ENCODE measurements at regions not wholly inside any gene's neighbourhood (a gene's known extent, or its start where the extent isn't known, plus 50 kb on each side); places are given as distances from the start of the nearest gene placed in this dataset.

- no peak for DNase-seq (ENCODE audit: low read depth, low spot score)
Observed at GRCh38 chr12:98422812-98423211, 92.6 kb upstream of the TMPO start.

- no peak for DNase-seq (ENCODE audit: low read depth, low spot score)
Observed at GRCh38 chr12:98423963-98424362, 91.4 kb upstream of the TMPO start.

- DNase-seq (ENCODE audit: low read depth, low spot score) = no peak
Observed at GRCh38 chr12:98424726-98425401, 90.5 kb upstream of the TMPO start.

- DNase-seq (ENCODE audit: low read depth, low spot score) = no peak
Observed at GRCh38 chr12:98425859-98426258, 89.5 kb upstream of the TMPO start.

- DNase-seq (ENCODE audit: low read depth, low spot score) = no peak
Observed at GRCh38 chr12:98431089-98431488, 84.3 kb upstream of the TMPO start.

GRCh38 chr12:98437166-98437565 lies 78.2 kb upstream of the TMPO start:
- DNase-seq (ENCODE audit: low read depth, low spot score) = no peak

- DNase-seq (ENCODE audit: low read depth, low spot score) = no peak
Observed at GRCh38 chr12:98437806-98438595, 77.4 kb upstream of the TMPO start.

GRCh38 chr12:98438656-98439230 lies 76.6 kb upstream of the TMPO start:
- no peak for DNase-seq (ENCODE audit: low read depth, low spot score)

GRCh38 chr12:98439471-98439951 lies 75.9 kb upstream of the TMPO start:
- no peak for DNase-seq (ENCODE audit: low read depth, low spot score)

GRCh38 chr12:98439981-98440581 lies 75.3 kb upstream of the TMPO start:
- DNase-seq (ENCODE audit: low read depth, low spot score) = no peak

GRCh38 chr12:98446060-98446459 lies 69.3 kb upstream of the TMPO start:
- DNase-seq (ENCODE audit: low read depth, low spot score) = no peak

GRCh38 chr12:98446682-98447081 lies 68.7 kb upstream of the TMPO start:
- no peak for DNase-seq (ENCODE audit: low read depth, low spot score)

GRCh38 chr12:98449584-98449983 lies 65.8 kb upstream of the TMPO start:
- no peak for DNase-seq (ENCODE audit: low read depth, low spot score)

- DNase-seq (ENCODE audit: low read depth, low spot score) = no peak
Observed at GRCh38 chr12:98453070-98453469, 62.3 kb upstream of the TMPO start.

- DNase-seq (ENCODE audit: low read depth, low spot score) = no peak
Observed at GRCh38 chr12:98453492-98453891, 61.9 kb upstream of the TMPO start.

- no peak for DNase-seq (ENCODE audit: low read depth, low spot score)
Observed at GRCh38 chr12:98456041-98456440, 59.3 kb upstream of the TMPO start.

GRCh38 chr12:98456576-98457573 lies 58.5 kb upstream of the TMPO start:
- no peak for DNase-seq (ENCODE audit: low read depth, low spot score)

GRCh38 chr12:98464190-98464589 lies 51.2 kb upstream of the TMPO start:
- DNase-seq (ENCODE audit: low read depth, low spot score) = no peak

- DNase-seq (ENCODE audit: low read depth, low spot score) = no peak
Observed at GRCh38 chr12:98465505-98465904, 49.9 kb upstream of the TMPO start.

Data from iPS DF 19.7 (cell line).